ENCODE measurements at regions not wholly inside any gene's neighbourhood (a gene's known extent, or its start where the extent isn't known, plus 50 kb on each side); places are given as distances from the start of the nearest gene placed in this dataset.

DNA sequence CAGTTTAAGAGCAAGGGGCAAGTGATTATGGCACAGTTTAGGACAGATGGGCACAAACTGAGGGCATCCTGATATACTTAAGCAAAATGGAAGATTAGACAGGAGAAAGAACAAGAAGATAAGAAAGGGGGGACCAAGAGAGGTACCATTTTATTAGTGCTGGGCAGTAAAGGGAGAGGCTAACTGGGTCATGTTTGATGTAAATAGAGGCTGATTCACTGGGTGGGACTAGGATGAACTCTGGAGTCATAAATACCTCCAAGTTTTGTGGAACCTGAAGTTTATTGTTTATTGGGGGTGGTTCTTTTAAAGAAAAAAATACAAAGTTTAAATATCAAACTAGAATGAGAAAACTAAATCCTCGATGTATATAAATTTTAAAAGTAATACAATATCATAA is 1067.2 kb upstream of the GYPC start:
- in situ Hi-C loops (cut with HindIII; ENCODE audit: extremely low pct_ligation_motif_present, low pct_unique_long_range_greater_than_20kb) = no loop called here
- H3K4me3 ChIP-seq (replicated peaks in 1 of 3; ENCODE audit: insufficient read depth in 1 of 3, low read depth in 2 of 3, low read length in 3 of 3) = no peak overlapping the region
- ChIA-PET CTCF (ENCODE audit: low intra/inter-chr PET ratio, low total read pairs) (no interaction called here), POLR2A (no interaction called here)
- H3K36me3 ChIP-seq (replicated peaks in 1 of 2; ENCODE audit: control insufficient read depth in 1 of 2, insufficient read depth in 2 of 2, low read length in 2 of 2) = no peaks in the 10 kb centered on the region
- no peak overlapping the region for H2AFZ ChIP-seq (ENCODE audit: low read length)
- TF ChIP-seq, protein P1, sequence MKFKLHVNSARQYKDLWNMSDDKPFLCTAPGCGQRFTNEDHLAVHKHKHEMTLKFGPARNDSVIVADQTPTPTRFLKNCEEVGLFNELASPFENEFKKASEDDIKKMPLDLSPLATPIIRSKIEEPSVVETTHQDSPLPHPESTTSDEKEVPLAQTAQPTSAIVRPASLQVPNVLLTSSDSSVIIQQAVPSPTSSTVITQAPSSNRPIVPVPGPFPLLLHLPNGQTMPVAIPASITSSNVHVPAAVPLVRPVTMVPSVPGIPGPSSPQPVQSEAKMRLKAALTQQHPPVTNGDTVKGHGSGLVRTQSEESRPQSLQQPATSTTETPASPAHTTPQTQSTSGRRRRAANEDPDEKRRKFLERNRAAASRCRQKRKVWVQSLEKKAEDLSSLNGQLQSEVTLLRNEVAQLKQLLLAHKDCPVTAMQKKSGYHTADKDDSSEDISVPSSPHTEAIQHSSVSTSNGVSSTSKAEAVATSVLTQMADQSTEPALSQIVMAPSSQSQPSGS (CRISPR knock-in tag; IDR thresholded peaks at IDR 0.05) = no peak
- TF ChIP-seq KDM6A (CRISPR knock-in tag; IDR thresholded peaks at IDR 0.05; ENCODE audit: low read depth) = no peak
- TF ChIP-seq, protein P2, sequence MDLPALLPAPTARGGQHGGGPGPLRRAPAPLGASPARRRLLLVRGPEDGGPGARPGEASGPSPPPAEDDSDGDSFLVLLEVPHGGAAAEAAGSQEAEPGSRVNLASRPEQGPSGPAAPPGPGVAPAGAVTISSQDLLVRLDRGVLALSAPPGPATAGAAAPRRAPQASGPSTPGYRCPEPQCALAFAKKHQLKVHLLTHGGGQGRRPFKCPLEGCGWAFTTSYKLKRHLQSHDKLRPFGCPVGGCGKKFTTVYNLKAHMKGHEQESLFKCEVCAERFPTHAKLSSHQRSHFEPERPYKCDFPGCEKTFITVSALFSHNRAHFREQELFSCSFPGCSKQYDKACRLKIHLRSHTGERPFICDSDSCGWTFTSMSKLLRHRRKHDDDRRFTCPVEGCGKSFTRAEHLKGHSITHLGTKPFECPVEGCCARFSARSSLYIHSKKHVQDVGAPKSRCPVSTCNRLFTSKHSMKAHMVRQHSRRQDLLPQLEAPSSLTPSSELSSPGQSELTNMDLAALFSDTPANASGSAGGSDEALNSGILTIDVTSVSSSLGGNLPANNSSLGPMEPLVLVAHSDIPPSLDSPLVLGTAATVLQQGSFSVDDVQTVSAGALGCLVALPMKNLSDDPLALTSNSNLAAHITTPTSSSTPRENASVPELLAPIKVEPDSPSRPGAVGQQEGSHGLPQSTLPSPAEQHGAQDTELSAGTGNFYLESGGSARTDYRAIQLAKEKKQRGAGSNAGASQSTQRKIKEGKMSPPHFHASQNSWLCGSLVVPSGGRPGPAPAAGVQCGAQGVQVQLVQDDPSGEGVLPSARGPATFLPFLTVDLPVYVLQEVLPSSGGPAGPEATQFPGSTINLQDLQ (CRISPR knock-in tag; IDR thresholded peaks at IDR 0.05) = no peak
- TF ChIP-seq ATF6 (CRISPR knock-in tag; conservative IDR thresholded peaks at IDR 0.05) = no peak
- TF ChIP-seq ZFP62 (CRISPR knock-in tag; IDR thresholded peaks at IDR 0.05) = no peak
- no peak for TF ChIP-seq HINFP (CRISPR knock-in tag; IDR thresholded peaks at IDR 0.05; ENCODE audit: low read depth)
- TF ChIP-seq, protein P3, sequence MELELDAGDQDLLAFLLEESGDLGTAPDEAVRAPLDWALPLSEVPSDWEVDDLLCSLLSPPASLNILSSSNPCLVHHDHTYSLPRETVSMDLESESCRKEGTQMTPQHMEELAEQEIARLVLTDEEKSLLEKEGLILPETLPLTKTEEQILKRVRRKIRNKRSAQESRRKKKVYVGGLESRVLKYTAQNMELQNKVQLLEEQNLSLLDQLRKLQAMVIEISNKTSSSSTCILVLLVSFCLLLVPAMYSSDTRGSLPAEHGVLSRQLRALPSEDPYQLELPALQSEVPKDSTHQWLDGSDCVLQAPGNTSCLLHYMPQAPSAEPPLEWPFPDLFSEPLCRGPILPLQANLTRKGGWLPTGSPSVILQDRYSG (CRISPR knock-in tag; IDR thresholded peaks at IDR 0.05) = no peak
- TF ChIP-seq ZNF224 (CRISPR knock-in tag; IDR thresholded peaks at IDR 0.05) = no peak
- no peak for TF ChIP-seq FOXP4 (CRISPR knock-in tag; IDR thresholded peaks at IDR 0.05)
- TF ChIP-seq ZBTB20 (CRISPR knock-in tag; IDR thresholded peaks at IDR 0.05; ENCODE audit: borderline replicate concordance, low read depth) = no peak
- no peak for TF ChIP-seq ATF7 (IDR thresholded peaks at IDR 0.05)
- TF ChIP-seq ATF7 (CRISPR knock-in tag; IDR thresholded peaks at IDR 0.05) = no peak
- no peak for TF ChIP-seq XBP1 (CRISPR knock-in tag; IDR thresholded peaks at IDR 0.05)
- TF ChIP-seq GATAD1 (CRISPR knock-in tag; IDR thresholded peaks at IDR 0.05) = no peak
- no peak for TF ChIP-seq SNAPC2 (CRISPR knock-in tag; IDR thresholded peaks at IDR 0.05)
- no peak for TF ChIP-seq NBN (conservative IDR thresholded peaks at IDR 0.05)
- H3K9ac ChIP-seq (ENCODE audit: insufficient read depth, low read depth, low read length) = no peak overlapping the region
- intact Hi-C loops (cut with micrococcal nuclease; ENCODE audit: unreplicated experiment) = no loop called here
- H3K27ac ChIP-seq (ENCODE audit: extremely low read length, insufficient read depth, low read length) = no peak overlapping the region
- peaks cover 77% of the 10 kb centered on the region for H3K9me3 ChIP-seq (ENCODE audit: low read length)
- H3K4me1 ChIP-seq (ENCODE audit: insufficient read depth, low read length) = no peaks in the 10 kb centered on the region
- H3K27me3 ChIP-seq (ENCODE audit: control insufficient read depth in 1 of 2, insufficient read depth in 2 of 2, low read length in 2 of 2) = no peaks in the 10 kb centered on the region
- ATAC-seq = no peak
- no peaks in the 10 kb centered on the region for H4K20me1 ChIP-seq (ENCODE audit: insufficient read depth, low read length)
- H3K4me2 ChIP-seq (ENCODE audit: low read depth, low read length) = no peak overlapping the region
- BruUV-seq (replicated peaks) = no TSS peak
- WGBS (ENCODE audit: low lambda C conversion rate) = 2% methylated on average over 1 of the region's 1 CpG
- no peaks in the 10 kb centered on the region for H3K79me2 ChIP-seq (ENCODE audit: insufficient read depth, low read length)
- no peak for DNase-seq (ENCODE audit: low spot score)
- FAIRE-seq = no peak

Data from HepG2 (cell line).